DOHH2 (cell line): ENCODE measurements at regions not wholly inside any gene's neighbourhood (a gene's known extent, or its start where the extent isn't known, plus 50 kb on each side); places are given as distances from the start of the nearest gene placed in this dataset.

ENCODE experiments used
- CTCF ChIP-seq: fragments of 200-600 bp; sonication (generic); IDR thresholded peaks from one replicate; pipeline ENCODE4 v1.5.1; 2014; ENCODE audit warnings: antibody characterized with exemption, mild to moderate bottlenecking, low read depth, low read length; ENCODE audit not compliant: poor library complexity, severe bottlenecking
- EZH2phosphoT487 ChIP-seq: fragments of 200-600 bp; sonication (generic); IDR thresholded peaks from 2 replicates; pipeline ENCODE4 v1.6.1; 2017; ENCODE audit warnings: borderline replicate concordance, mild to moderate bottlenecking, antibody characterized with exemption, low read length, moderate library complexity, mixed read lengths

- no peak for TF ChIP-seq CTCF
- no peak for TF ChIP-seq EZH2phosphoT487
These were observed 55.5 kb upstream of the DMRT1 start for GRCh38 chr9:785997-786396.
